ENCODE measurements at regions not wholly inside any gene's neighbourhood (a gene's known extent, or its start where the extent isn't known, plus 50 kb on each side); places are given as distances from the start of the nearest gene placed in this dataset.

GRCh38 chrX:131728295-131729145 is 184.6 kb downstream of the OR13H1 start:
- no peak for DNase-seq (ENCODE audit: extremely low spot score, unreplicated experiment)
- no peaks in the 10 kb centered on the region for H3K9me3 Mint-ChIP-seq
- no peak overlapping the region for H3K4me3 Mint-ChIP-seq
- no peak for TF ChIP-seq CTCF (conservative IDR thresholded peaks at IDR 0.05)
- no peaks in the 10 kb centered on the region for H3K4me1 Mint-ChIP-seq (ENCODE audit: unreplicated experiment)
- H3K27me3 Mint-ChIP-seq = no peaks in the 10 kb centered on the region
- no peak overlapping the region for H3K27ac Mint-ChIP-seq
- H3K36me3 Mint-ChIP-seq = no peaks in the 10 kb centered on the region

GRCh38 chrX:131729295-131729694 is 185.4 kb downstream of the OR13H1 start:
- H3K27me3 Mint-ChIP-seq = no peaks in the 10 kb centered on the region
- H3K36me3 Mint-ChIP-seq = no peaks in the 10 kb centered on the region
- no peak for DNase-seq (ENCODE audit: extremely low spot score, unreplicated experiment)
- TF ChIP-seq CTCF (conservative IDR thresholded peaks at IDR 0.05) = no peak
- H3K9me3 Mint-ChIP-seq = no peaks in the 10 kb centered on the region
- no peak overlapping the region for H3K27ac Mint-ChIP-seq
- no peak overlapping the region for H3K4me3 Mint-ChIP-seq
- no peaks in the 10 kb centered on the region for H3K4me1 Mint-ChIP-seq (ENCODE audit: unreplicated experiment)

GRCh38 chrX:131734621-131735020 is 190.7 kb downstream of the OR13H1 start:
- H3K9me3 Mint-ChIP-seq = no peaks in the 10 kb centered on the region
- no peak overlapping the region for H3K4me3 Mint-ChIP-seq
- no peak for TF ChIP-seq CTCF (conservative IDR thresholded peaks at IDR 0.05)
- no peak for DNase-seq (ENCODE audit: extremely low spot score, unreplicated experiment)
- peaks cover under 1% of the 10 kb centered on the region for H3K36me3 Mint-ChIP-seq
- H3K27me3 Mint-ChIP-seq = no peaks in the 10 kb centered on the region
- no peaks in the 10 kb centered on the region for H3K4me1 Mint-ChIP-seq (ENCODE audit: unreplicated experiment)
- H3K27ac Mint-ChIP-seq = no peak overlapping the region

GRCh38 chrX:131735127-131735526 is 191.3 kb downstream of the OR13H1 start:
- Mint-ChIP-seq H3K27me3 (no peaks in the 10 kb centered on the region), H3K9me3 (no peaks in the 10 kb centered on the region), H3K27ac (no peak overlapping the region), H3K36me3 (peaks cover 4% of the 10 kb centered on the region), H3K4me3 (no peak overlapping the region), H3K4me1 (ENCODE audit: unreplicated experiment) (no peaks in the 10 kb centered on the region)
- TF ChIP-seq CTCF (conservative IDR thresholded peaks at IDR 0.05) = no peak
- DNase-seq (ENCODE audit: extremely low spot score, unreplicated experiment) = no peak

- DNase-seq (ENCODE audit: extremely low spot score, unreplicated experiment) = no peak
- H3K4me1 Mint-ChIP-seq (ENCODE audit: unreplicated experiment) = no peaks in the 10 kb centered on the region
- TF ChIP-seq CTCF (conservative IDR thresholded peaks at IDR 0.05) = no peak
- H3K27me3 Mint-ChIP-seq = no peaks in the 10 kb centered on the region
- peaks cover 5% of the 10 kb centered on the region for H3K9me3 Mint-ChIP-seq
- no peak overlapping the region for H3K4me3 Mint-ChIP-seq
- H3K27ac Mint-ChIP-seq = no peak overlapping the region
- H3K36me3 Mint-ChIP-seq = peaks cover 9% of the 10 kb centered on the region
These were observed 195.9 kb downstream of the OR13H1 start for GRCh38 chrX:131739823-131740222.
